ENCODE measurements at regions not wholly inside any gene's neighbourhood (a gene's known extent, or its start where the extent isn't known, plus 50 kb on each side); places are given as distances from the start of the nearest gene placed in this dataset.

DNA sequence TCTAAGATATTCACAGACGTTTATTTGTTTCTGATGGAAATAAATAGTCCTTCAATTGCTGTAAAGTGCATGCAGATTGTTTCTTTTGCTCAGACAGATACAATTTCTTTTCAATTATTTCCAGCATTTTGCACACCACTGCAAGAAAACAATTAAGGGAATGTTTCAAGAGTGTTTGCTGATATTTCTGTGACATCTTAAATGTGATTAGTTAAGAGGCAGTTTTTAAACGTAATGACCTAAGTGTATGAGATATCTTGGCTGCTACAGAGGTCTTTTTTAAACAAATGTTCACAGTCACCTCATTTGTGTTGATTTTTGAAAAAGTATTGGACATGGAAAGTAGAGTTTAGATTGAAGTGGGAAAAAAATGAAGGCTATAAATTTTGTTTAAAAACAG, 262.3 kb upstream of the BRINP3 start:
- Histone ChIP-seq H3K36me3 (replicated peaks) (no peaks in the 10 kb centered on the region), H3K27ac (no peak overlapping the region), H3K4me3 (ENCODE audit: low read depth, low read length) (no peak overlapping the region), H3K27me3 (replicated peaks) (no peaks in the 10 kb centered on the region)
- in situ Hi-C loops (cut with HindIII; ENCODE audit: low pct_ligation_motif_present, low sequenced_read_pairs) = no loop called here
- DNase-seq = no peak
- TF ChIP-seq, protein P1, sequence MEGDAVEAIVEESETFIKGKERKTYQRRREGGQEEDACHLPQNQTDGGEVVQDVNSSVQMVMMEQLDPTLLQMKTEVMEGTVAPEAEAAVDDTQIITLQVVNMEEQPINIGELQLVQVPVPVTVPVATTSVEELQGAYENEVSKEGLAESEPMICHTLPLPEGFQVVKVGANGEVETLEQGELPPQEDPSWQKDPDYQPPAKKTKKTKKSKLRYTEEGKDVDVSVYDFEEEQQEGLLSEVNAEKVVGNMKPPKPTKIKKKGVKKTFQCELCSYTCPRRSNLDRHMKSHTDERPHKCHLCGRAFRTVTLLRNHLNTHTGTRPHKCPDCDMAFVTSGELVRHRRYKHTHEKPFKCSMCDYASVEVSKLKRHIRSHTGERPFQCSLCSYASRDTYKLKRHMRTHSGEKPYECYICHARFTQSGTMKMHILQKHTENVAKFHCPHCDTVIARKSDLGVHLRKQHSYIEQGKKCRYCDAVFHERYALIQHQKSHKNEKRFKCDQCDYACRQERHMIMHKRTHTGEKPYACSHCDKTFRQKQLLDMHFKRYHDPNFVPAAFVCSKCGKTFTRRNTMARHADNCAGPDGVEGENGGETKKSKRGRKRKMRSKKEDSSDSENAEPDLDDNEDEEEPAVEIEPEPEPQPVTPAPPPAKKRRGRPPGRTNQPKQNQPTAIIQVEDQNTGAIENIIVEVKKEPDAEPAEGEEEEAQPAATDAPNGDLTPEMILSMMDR (IDR thresholded peaks at IDR 0.05; ENCODE audit: low read depth, low read length, missing control alignments) = no peak

DNA sequence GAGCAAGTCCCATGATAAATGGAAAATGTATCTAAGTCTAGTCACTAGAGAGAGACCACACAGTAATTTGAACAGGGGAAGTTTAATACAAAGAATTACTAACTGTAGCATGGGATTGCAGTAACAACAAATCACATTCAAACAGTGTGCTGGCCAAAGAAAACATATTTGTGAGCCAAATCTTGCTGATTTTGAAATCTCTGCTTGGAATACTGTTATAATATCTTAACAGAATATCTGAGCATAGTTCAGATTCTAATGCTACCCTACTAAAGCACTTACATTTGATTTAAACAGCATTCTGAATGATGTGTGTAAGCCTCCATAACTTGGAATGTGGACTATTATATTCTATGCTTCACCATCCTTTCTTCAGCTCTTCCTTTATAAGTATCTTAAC, 270.0 kb upstream of the BRINP3 start:
- in situ Hi-C loops (cut with HindIII; ENCODE audit: low pct_ligation_motif_present, low sequenced_read_pairs) = no loop called here
- no peak for DNase-seq

DNA sequence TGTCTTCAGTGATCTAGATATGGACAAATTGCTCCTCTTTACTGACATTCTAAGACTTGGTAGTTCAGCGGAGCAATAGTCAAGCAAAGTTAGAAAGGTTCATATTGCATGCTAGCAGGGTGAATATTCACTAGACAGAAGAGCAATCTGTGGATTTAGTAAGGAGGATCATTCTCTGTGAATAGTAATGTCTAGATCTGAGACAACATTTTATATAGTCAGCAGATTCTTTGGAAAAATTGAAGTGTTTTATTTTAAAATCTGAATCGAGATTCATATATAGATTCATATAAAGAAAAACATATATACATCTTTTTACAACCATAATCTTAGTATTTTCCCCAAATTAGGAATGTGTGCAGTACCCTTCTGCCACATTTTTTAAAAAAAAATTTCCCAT, 274.5 kb upstream of the BRINP3 start:
- TF ChIP-seq, protein P1 (IDR thresholded peaks at IDR 0.05; ENCODE audit: low read depth, low read length, missing control alignments) = no peak
- Histone ChIP-seq H3K27me3 (replicated peaks) (no peaks in the 10 kb centered on the region), H3K27ac (no peak overlapping the region), H3K4me3 (ENCODE audit: low read depth, low read length) (no peak overlapping the region), H3K36me3 (replicated peaks) (no peaks in the 10 kb centered on the region)
- no peak for DNase-seq
- in situ Hi-C loops (cut with HindIII; ENCODE audit: low pct_ligation_motif_present, low sequenced_read_pairs) = no loop called here

More for the DNA sequence above, 270.0 kb upstream of the BRINP3 start:
- TF ChIP-seq, protein P1 (IDR thresholded peaks at IDR 0.05; ENCODE audit: low read depth, low read length, missing control alignments) = no peak
- Histone ChIP-seq H3K4me3 (ENCODE audit: low read depth, low read length) (no peak overlapping the region), H3K27ac (no peak overlapping the region), H3K27me3 (replicated peaks) (no peaks in the 10 kb centered on the region), H3K36me3 (replicated peaks) (no peaks in the 10 kb centered on the region)

DNA sequence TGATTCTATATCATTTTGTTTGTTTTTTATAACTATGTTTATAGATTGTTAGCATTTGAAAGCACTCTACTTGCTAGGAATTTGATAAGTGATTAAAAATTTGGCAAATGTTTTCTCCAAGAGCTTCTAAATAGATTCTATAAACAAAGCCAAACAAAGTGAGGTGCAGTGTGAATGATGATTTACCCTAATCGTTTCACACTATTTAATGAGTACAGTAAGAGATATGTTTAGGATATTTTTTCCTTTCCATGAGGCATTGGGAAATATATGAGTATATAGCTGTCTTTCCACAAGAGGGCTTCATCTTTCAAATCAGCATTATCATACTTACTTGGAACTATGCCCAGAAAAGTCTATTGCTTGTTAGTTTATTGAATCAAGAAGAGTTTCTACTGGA, 277.0 kb upstream of the BRINP3 start:
- H3K4me3 ChIP-seq (ENCODE audit: low read depth, low read length) = no peak overlapping the region
- H3K27ac ChIP-seq = no peak overlapping the region
- no peaks in the 10 kb centered on the region for H3K36me3 ChIP-seq (replicated peaks)
- in situ Hi-C loops (cut with HindIII; ENCODE audit: low pct_ligation_motif_present, low sequenced_read_pairs) = no loop called here
- DNase-seq = no peak
- TF ChIP-seq, protein P1 (IDR thresholded peaks at IDR 0.05; ENCODE audit: low read depth, low read length, missing control alignments) = no peak
- H3K27me3 ChIP-seq (replicated peaks) = no peaks in the 10 kb centered on the region

DNA sequence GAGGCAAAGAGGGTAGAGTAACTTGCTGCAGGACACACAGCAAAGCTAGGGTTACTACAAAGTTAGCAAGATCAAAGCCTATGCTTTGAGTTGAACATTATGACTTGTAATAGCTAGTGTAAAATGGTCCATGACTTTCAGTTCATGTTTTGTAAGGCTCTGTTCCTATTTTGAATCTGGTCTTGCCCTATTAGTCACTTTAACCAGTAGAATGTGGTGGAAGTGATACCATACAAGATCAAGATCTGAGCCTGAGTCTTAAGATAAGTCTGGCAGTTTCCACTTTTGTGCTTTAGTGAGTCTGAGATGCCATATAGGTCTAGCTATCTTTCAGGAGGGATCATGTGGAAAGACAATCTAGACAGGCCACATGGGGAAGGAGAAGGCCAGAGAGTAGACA, 282.1 kb upstream of the BRINP3 start:
- DNase-seq = no peak
- TF ChIP-seq, protein P1 (IDR thresholded peaks at IDR 0.05; ENCODE audit: low read depth, low read length, missing control alignments) = no peak
- H3K27ac ChIP-seq = no peak overlapping the region
- no peaks in the 10 kb centered on the region for H3K36me3 ChIP-seq (replicated peaks)
- in situ Hi-C loops (cut with HindIII; ENCODE audit: low pct_ligation_motif_present, low sequenced_read_pairs) = no loop called here
- H3K27me3 ChIP-seq (replicated peaks) = no peaks in the 10 kb centered on the region
- no peak overlapping the region for H3K4me3 ChIP-seq (ENCODE audit: low read depth, low read length)

DNA sequence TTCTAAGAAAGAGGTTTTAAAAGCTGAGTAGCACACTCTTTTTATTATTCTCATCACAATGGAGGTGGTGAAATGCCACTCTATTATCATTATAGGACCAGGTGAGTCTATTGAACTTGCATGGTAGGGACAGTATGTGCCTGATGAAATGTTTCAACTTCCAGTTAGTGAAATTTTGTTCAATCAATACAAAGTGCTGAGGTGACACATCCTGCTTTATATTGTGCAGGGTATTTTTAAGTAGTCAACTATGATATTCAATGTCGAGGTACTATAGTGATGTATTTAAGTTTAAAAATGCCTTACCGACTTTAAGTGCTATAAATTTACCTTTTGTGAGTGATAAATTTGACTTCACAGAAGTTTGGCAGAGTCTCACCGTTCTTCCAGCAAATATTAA, 284.7 kb upstream of the BRINP3 start:
- in situ Hi-C loops (cut with HindIII; ENCODE audit: low pct_ligation_motif_present, low sequenced_read_pairs) = no loop called here
- Histone ChIP-seq H3K27ac (no peak overlapping the region), H3K27me3 (replicated peaks) (no peaks in the 10 kb centered on the region), H3K36me3 (replicated peaks) (no peaks in the 10 kb centered on the region), H3K4me3 (ENCODE audit: low read depth, low read length) (no peak overlapping the region)
- TF ChIP-seq, protein P1 (IDR thresholded peaks at IDR 0.05; ENCODE audit: low read depth, low read length, missing control alignments) = no peak
- DNase-seq = no peak
